ENCODE measurements at regions not wholly inside any gene's neighbourhood (a gene's known extent, or its start where the extent isn't known, plus 50 kb on each side); places are given as distances from the start of the nearest gene placed in this dataset.

GRCh38 chr4:8932884-8933283 lies 61.2 kb upstream of the HMX1 start:
- intact Hi-C loops (cut with micrococcal nuclease): no loop called here
- 0% methylated on average over 1 of the region's 1 CpG; no CpG with 5 or more reads in 1 of the 2 experiments for WGBS, 2 experiments (ENCODE audit: extremely low coverage in 2 of 2, insufficient read length in 1 of 2)
- H3K4me2 ChIP-seq (ENCODE audit: low read depth, low read length): no peak overlapping the region

More at GRCh38 chr4:8932884-8933283, 61.2 kb upstream of the HMX1 start:
- no peak overlapping the region for H2AK9ac ChIP-seq (replicated peaks; ENCODE audit: low read depth, low read length, poor library complexity)
- no peak overlapping the region for H2BK5ac ChIP-seq (ENCODE audit: low read depth, low read length, poor library complexity, severe bottlenecking)
- dilution Hi-C loops (cut with HindIII; ENCODE audit: low sequenced_read_pairs, unreplicated experiment) (no loop called here), in situ Hi-C loops (cut with MboI; ENCODE audit: low sequenced_read_pairs) (no loop called here)
- no peak for ATAC-seq (ENCODE audit: low read depth)
- no peak overlapping the region for H2AFZ ChIP-seq (replicated peaks; ENCODE audit: low read length, poor library complexity)
- 0 out of 2 replicates have a peak, but pooled peaks cover 2% of the 10 kb centered on the region for H3K9me3 ChIP-seq (ENCODE audit: control insufficient read depth, insufficient read depth, low read length)
- no peaks in the 10 kb centered on the region for H3K27me3 ChIP-seq (ENCODE audit: control insufficient read depth, insufficient read depth, low read length)
- no peak overlapping the region for H3K9ac ChIP-seq (ENCODE audit: low read depth, low read length)
- no peaks in the 10 kb centered on the region for H3K9me1 ChIP-seq (ENCODE audit: insufficient read depth, low read length)
- TF ChIP-seq MAFK (IDR thresholded peaks at IDR 0.05; ENCODE audit: low read depth, low read length) (no peak), ELK1 (IDR thresholded peaks at IDR 0.05; ENCODE audit: borderline replicate concordance, low read depth, low read length) (no peak), POLR2A (IDR thresholded peaks at IDR 0.05; ENCODE audit: low read depth, low read length) (no peak), RFX5 (IDR thresholded peaks at IDR 0.05; ENCODE audit: low read depth, low read length) (no peak), MAZ (IDR thresholded peaks at IDR 0.05; ENCODE audit: borderline replicate concordance, low read depth, low read length) (no peak), RAD21 (IDR thresholded peaks at IDR 0.05; ENCODE audit: low read length) (no peak), BHLHE40 (IDR thresholded peaks at IDR 0.05; ENCODE audit: low read depth, low read length) (no peak), CHD1 (IDR thresholded peaks at IDR 0.05; ENCODE audit: low read depth, low read length) (no peak), CEBPB (IDR thresholded peaks at IDR 0.05; ENCODE audit: low read depth, low read length) (no peak), CTCF (conservative IDR thresholded peaks at IDR 0.05; ENCODE audit: low read depth, low read length) (no peak), SMC3 (IDR thresholded peaks at IDR 0.05; ENCODE audit: low read depth, low read length) (no peak), FOS (IDR thresholded peaks at IDR 0.05; ENCODE audit: low read depth, low read length) (no peak), MXI1 (IDR thresholded peaks at IDR 0.05; ENCODE audit: borderline replicate concordance, low read depth, low read length) (no peak), NFE2L2 (IDR thresholded peaks at IDR 0.05; ENCODE audit: low read depth, low read length) (no peak)
- BruUV-seq (replicated peaks): no TSS peak
- H3K14ac ChIP-seq (replicated peaks; ENCODE audit: low read depth, low read length): no peak overlapping the region
- H4K20me1 ChIP-seq (ENCODE audit: insufficient read depth, low read length): no peaks in the 10 kb centered on the region
- CTCF ChIA-PET: no interaction called here
- no peak overlapping the region for H3K4ac ChIP-seq (ENCODE audit: low read depth, low read length)
- no peak overlapping the region for H2BK15ac ChIP-seq (ENCODE audit: low read depth, low read length)
- H3K79me1 ChIP-seq (ENCODE audit: low read depth in 1 of 2, low read length in 2 of 2): no peaks in the 10 kb centered on the region
- H2BK120ac ChIP-seq (ENCODE audit: low read depth, low read length): no peak overlapping the region
- no peak overlapping the region for H4K91ac ChIP-seq (ENCODE audit: insufficient read depth, low read depth, low read length)
- H3K36me3 ChIP-seq (ENCODE audit: control insufficient read depth, insufficient read depth, low read length): no peaks in the 10 kb centered on the region
- no peak overlapping the region for H2BK20ac ChIP-seq (ENCODE audit: low read depth, low read length)
- no peak overlapping the region for H3K56ac ChIP-seq (ENCODE audit: extremely low read depth, insufficient read depth, low read length)
- H4K5ac ChIP-seq (ENCODE audit: low read depth, low read length): no peak overlapping the region
- H3K23ac ChIP-seq (ENCODE audit: low read depth, low read length): no peak overlapping the region
- no peak overlapping the region for H4K8ac ChIP-seq (ENCODE audit: low read depth in 2 of 2, low read length in 2 of 2)
- POLR2A ChIA-PET (ENCODE audit: unreplicated experiment): no interaction called here
- no peaks in the 10 kb centered on the region for H3K4me1 ChIP-seq (ENCODE audit: control insufficient read depth, insufficient read depth, low read length)
- H3K18ac ChIP-seq (ENCODE audit: low read depth, low read length): no peak overlapping the region
- no peak for DNase-seq
- H2AK5ac ChIP-seq (ENCODE audit: low read depth, low read length): no peak overlapping the region
- no peak overlapping the region for H3K4me3 ChIP-seq (ENCODE audit: insufficient read depth, low read depth, low read length)
- no peak overlapping the region for H3K27ac ChIP-seq (ENCODE audit: insufficient read depth, low read length)

Measured in IMR-90 (cell line).